Heart right ventricle (tissue), 16 donors: ENCODE measurements at regions not wholly inside any gene's neighbourhood (a gene's known extent, or its start where the extent isn't known, plus 50 kb on each side); places are given as distances from the start of the nearest gene placed in this dataset.

ENCODE experiments used
- ATAC-seq, 8 donors: fragments of 200-7000 bp; cut with Tn5 transposase; one replicate each; pipeline ENCODE4 v1.9.1; 2020; ENCODE audit warnings: mild to moderate bottlenecking in 8 of 8, moderate library complexity in 8 of 8, moderate number of reproducible peaks in 1 of 8
- DNase-seq, 2 donors: peaks; one replicate each; pipeline ENCODE4 v3.0.0-alpha.2; 2020
- H3K27ac ChIP-seq, 10 donors: fragments of 200-600 bp; sonication (generic) in 2 of 10; one replicate each; pipeline versions ENCODE4 v1.5.0 to v1.8.0; 2020 to 2022; ENCODE audit warnings: mild to moderate bottlenecking in 3 of 10
- H3K27me3 ChIP-seq, 7 donors: fragments of 200-600 bp; one replicate each; pipeline ENCODE4 v1.8.0; 2021 to 2022; ENCODE audit warnings: mild to moderate bottlenecking in 2 of 7
- H3K36me3 ChIP-seq, 9 donors: fragments of 200-600 bp; sonication (generic) in 1 of 9; one replicate each; pipeline versions ENCODE4 v1.5.0 to v1.8.0; 2020 to 2022; ENCODE audit warnings: mild to moderate bottlenecking in 2 of 9
- H3K4me1 ChIP-seq, 9 donors: fragments of 200-600 bp; sonication (generic) in 1 of 9; one replicate each; pipeline versions ENCODE4 v1.5.0 to v1.8.0; 2020 to 2022; ENCODE audit warnings: mild to moderate bottlenecking in 4 of 9
- H3K4me3 ChIP-seq, 10 donors: fragments of 200-600 bp; sonication (generic) in 2 of 10; one replicate each; pipeline versions ENCODE4 v1.5.0 to v1.8.0; 2020 to 2022; ENCODE audit warnings: mild to moderate bottlenecking in 7 of 10, moderate library complexity in 2 of 10
- H3K9me3 ChIP-seq, 11 donors: fragments of 200-600 bp in 10 of 11; sonication (generic) in 2 of 11; one replicate each; pipeline versions ENCODE4 v1.5.0 to v1.8.0; 2013 to 2022; ENCODE audit warnings: mild to moderate bottlenecking in 2 of 11, control low read depth in 1 of 11, moderate library complexity in 1 of 11
- WGBS, 2 donors: extraction: QIAGEN DNeasy Blood & Tissue Kit; methylation state at CpG; one replicate each; pipeline ENCODE4 v1.1.7; 2013; ENCODE audit warnings: inconsistent platforms in 1 of 2; 5-methylcytosine and 5-hydroxymethylcytosine counted together
- intact Hi-C, 10 donors: fragments of 100-400 bp; cut with DNase I; formaldehyde crosslinking; loops; one replicate each; pipeline versions ENCODE4 v1.11.1 to v1.14.2; 2022
- TF ChIP-seq, protein P1 (sequence below), 9 donors: fragments of 200-600 bp; sonication (generic) in 2 of 9; IDR thresholded peaks; one replicate each; pipeline versions ENCODE4 v1.5.0 to v1.8.0; 2021 to 2022; ENCODE audit warnings: antibody characterized with exemption in 9 of 9, mild to moderate bottlenecking in 5 of 9, moderate library complexity in 1 of 9
- donor health status: Arrhythmogenic right ventricular cardiomyopathy.
- donor health status: ischemic (EF 13 %, LVEDD 7.1; RV severe dilation, severe dysfunction).
- donor health status: healthy with polysubstance abuse.
- donor health status: DM: no; HTN: yes; CAD: no.
- donor health status: DM: no; HTN: no; CAD: no.
- donor health status: ischemic (EF 25% LVEDD 6.9; RV normal size, moderate dysfunction).
- donor health status: ischemic (EF 25% LVEDD 5.7; RV mildly dilated, moderate dysfunction).
- donor health status: healthy.
- donor health status: DM: yes; HTN: yes; CAD: no.
- donor health status: Ischemic cardiomyopathy.
- donor health status: ischemic (EF 35%, LVEDD 5.7; RV mildly dilated, moderate dysfunction).
- donor health status: nonischemic (EF 11% LVEDD 7.7; RV severe dilation, severe dysfunction).
- donor health status: DM: yes; HTN: yes; CAD: no.
- donor health status: PGD.
- donor health status: ischemic (EF 29% LVEDD 5.4; RV normal size, mild dysfunction).
- donor health status: nonischemic (EF 23%, LVEDD 6.1; RV moderate dilation, normal function).

DNA sequence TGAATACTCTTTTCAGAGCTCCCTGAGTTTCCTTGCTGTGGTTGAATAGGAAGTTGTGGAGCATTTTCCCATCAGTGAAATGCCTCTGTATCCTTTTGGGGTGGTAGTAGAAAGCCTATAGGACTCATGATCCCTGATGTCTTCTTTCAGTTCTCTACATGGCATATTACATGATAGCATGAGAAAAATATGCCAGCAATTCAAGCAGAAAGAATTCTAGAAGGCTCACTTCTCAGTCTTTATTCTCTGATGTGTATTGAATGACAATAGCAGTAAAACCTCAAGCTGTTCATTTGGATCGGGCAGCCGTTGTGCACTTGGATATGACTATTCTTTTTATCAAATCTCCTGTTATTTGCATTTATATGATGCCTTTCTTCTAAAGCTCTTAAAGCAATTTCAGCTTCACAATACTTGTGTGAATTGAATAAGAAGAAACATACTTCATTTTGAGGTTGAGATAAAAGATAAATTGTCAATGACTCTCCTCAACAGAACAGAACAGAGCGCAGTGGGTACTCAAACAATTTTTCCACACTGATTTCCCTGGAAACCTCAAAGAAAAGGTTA, 251.5 kb upstream of the FBXO33 start:
- TF ChIP-seq, protein P1, sequence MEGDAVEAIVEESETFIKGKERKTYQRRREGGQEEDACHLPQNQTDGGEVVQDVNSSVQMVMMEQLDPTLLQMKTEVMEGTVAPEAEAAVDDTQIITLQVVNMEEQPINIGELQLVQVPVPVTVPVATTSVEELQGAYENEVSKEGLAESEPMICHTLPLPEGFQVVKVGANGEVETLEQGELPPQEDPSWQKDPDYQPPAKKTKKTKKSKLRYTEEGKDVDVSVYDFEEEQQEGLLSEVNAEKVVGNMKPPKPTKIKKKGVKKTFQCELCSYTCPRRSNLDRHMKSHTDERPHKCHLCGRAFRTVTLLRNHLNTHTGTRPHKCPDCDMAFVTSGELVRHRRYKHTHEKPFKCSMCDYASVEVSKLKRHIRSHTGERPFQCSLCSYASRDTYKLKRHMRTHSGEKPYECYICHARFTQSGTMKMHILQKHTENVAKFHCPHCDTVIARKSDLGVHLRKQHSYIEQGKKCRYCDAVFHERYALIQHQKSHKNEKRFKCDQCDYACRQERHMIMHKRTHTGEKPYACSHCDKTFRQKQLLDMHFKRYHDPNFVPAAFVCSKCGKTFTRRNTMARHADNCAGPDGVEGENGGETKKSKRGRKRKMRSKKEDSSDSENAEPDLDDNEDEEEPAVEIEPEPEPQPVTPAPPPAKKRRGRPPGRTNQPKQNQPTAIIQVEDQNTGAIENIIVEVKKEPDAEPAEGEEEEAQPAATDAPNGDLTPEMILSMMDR (IDR thresholded peaks at IDR 0.05) = no peak
- H3K27ac ChIP-seq = no peak overlapping the region
- no peak overlapping the region for H3K4me3 ChIP-seq
- no peak for ATAC-seq
- peaks cover 0 to 3% (median 0%) of the 10 kb centered on the region in 11 donors for H3K9me3 ChIP-seq
- no peaks in the 10 kb centered on the region for H3K36me3 ChIP-seq
- H3K4me1 ChIP-seq = no peaks in the 10 kb centered on the region
- 76 to 80% methylated on average over 3 of the region's 3 CpGs for WGBS, 2 donors
- DNase-seq = no peak
- intact Hi-C loops = no loop called here
- H3K27me3 ChIP-seq = no peaks in the 10 kb centered on the region

DNA sequence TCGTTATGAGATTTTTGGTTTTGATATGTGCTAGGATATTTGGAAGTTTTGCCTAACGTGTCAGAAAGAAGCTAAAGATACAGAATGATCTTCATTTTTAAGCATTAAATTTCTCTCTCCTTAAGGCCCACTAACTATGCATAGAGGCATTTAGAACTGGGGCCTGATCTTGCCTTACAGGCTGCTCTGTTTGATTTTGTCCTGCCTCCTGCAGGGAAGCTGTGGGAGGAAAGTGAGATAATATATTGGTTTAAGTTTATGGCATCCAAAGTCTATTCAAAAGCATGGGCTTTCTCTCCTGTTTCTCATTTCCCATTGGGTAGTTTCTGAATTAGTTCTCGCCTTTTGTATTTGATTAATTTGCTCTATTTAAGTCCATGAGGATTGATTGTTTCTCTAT, 250.3 kb upstream of the FBXO33 start:
- Histone ChIP-seq H3K9me3 (peaks cover 0 to 3% (median 0%) of the 10 kb centered on the region in 11 donors), H3K27ac (no peak overlapping the region), H3K27me3 (no peaks in the 10 kb centered on the region), H3K36me3 (no peaks in the 10 kb centered on the region), H3K4me3 (no peak overlapping the region), H3K4me1 (no peaks in the 10 kb centered on the region)
- intact Hi-C loops = no loop called here
- 67% methylated on average over 3 of the region's 3 CpGs for WGBS, 2 donors
- DNase-seq (no peak), ATAC-seq (no peak)
- TF ChIP-seq, protein P1 (IDR thresholded peaks at IDR 0.05) = no peak

DNA sequence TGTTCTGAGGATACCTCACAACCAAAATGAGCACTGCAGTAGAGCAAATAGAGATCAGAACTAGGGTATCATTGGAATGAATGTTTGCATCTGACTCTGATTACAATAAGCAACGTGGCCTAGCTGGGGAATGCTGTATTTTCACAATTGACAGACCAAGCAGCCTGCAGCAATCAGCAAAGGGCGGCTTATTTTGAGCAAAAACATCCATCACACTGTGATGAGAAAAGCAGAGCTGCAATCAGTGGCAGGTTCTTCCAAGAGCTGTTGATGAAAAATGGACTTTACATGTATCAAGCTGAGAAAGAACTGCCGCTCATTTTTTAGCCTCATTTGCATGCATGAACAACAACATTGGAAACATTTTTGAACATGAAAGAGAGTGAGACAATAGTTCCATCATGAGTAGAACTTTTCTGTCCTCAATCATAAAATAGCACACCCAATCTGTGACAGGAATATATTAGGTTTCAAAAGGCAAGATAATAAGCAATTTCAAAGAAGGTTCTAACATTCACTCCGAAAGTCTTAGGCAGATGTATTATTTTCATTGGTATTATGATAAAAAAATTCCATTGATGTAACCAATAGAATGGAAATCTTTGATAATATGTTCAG, 249.7 kb upstream of the FBXO33 start:
- no peaks in the 10 kb centered on the region for H3K4me1 ChIP-seq
- H3K4me3 ChIP-seq = no peak overlapping the region
- H3K36me3 ChIP-seq = no peaks in the 10 kb centered on the region
- intact Hi-C loops = no loop called here
- 66 to 68% methylated on average over 4 of the region's 4 CpGs for WGBS, 2 donors
- no peak for ATAC-seq
- no peaks in the 10 kb centered on the region for H3K27me3 ChIP-seq
- no peak for DNase-seq
- TF ChIP-seq, protein P1 (IDR thresholded peaks at IDR 0.05) = no peak
- H3K9me3 ChIP-seq = peaks cover 0 to 3% (median 0%) of the 10 kb centered on the region in 11 donors
- H3K27ac ChIP-seq = no peak overlapping the region

DNA sequence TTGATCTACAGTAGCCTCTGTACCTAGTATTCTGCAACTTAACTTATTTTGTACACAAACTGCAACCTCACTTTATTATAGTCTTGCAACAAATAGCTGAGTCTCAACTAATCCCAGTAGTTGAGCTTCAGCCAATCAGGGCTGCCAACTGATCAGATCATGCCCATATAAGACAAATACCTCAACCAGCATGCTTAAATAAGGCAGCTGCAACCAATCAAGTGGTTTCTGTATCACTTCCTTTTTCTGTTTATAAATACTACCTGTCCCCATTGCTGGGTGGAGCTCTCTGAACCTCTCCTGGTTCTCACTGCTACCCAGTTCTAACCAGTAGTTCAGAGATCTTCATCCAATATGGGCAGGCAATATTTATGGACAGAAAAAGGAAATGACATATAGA, 248.5 kb upstream of the FBXO33 start:
- no peaks in the 10 kb centered on the region for H3K4me1 ChIP-seq
- TF ChIP-seq, protein P1 (IDR thresholded peaks at IDR 0.05) = no peak
- intact Hi-C loops = no loop called here

More for the DNA sequence above, 248.5 kb upstream of the FBXO33 start:
- Histone ChIP-seq H3K27ac (no peak overlapping the region), H3K4me3 (no peak overlapping the region), H3K27me3 (no peaks in the 10 kb centered on the region), H3K36me3 (no peaks in the 10 kb centered on the region), H3K9me3 (peaks cover 0 to 3% (median 0%) of the 10 kb centered on the region in 11 donors)
- no peak for DNase-seq
- ATAC-seq = no peak
